ENCODE measurements at regions not wholly inside any gene's neighbourhood (a gene's known extent, or its start where the extent isn't known, plus 50 kb on each side); places are given as distances from the start of the nearest gene placed in this dataset.
A peak's percentile ranks its signal among the peaks of the same experiment; 100 is the strongest.

DNA sequence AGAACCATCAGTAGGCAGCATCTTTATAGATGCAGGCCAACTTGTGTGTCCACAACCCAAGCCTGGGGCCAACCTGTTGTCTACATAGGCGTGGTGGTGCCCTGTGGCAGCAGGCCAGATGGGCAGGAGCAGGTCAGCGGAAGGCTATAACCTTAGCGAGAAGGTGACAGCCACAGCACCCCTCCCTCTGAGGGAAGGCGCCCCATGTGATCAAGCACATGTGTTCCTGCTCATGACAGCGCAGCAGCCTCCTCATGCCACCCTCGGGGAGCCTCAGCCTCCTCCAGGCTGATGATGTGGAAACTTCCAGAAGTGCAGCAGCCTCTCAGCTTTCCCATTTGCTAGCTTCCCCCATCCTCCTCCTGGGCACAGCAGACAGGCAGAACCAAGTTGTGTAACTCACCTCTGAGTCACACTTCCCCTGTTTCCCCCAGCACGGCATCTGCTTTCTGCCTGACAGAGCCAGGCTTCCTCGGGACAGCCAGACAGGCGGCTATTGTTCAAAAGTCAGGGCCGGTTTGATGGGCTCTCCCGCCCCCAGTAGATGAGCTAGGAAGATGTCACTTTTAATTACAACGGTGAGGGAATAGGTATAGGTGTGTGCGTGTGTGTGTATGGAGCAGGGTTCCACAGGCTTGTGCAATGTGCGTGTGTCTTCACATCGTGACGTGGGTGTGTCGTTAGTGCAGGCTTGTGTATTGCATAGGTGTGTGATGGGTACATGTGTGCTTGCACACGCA, 312.0 kb upstream of the ZMIZ1 start:
- no peak overlapping the region for H3K4me3 ChIP-seq (replicated peaks; ENCODE audit: low read depth, low read length)
- TF ChIP-seq, protein P1, sequence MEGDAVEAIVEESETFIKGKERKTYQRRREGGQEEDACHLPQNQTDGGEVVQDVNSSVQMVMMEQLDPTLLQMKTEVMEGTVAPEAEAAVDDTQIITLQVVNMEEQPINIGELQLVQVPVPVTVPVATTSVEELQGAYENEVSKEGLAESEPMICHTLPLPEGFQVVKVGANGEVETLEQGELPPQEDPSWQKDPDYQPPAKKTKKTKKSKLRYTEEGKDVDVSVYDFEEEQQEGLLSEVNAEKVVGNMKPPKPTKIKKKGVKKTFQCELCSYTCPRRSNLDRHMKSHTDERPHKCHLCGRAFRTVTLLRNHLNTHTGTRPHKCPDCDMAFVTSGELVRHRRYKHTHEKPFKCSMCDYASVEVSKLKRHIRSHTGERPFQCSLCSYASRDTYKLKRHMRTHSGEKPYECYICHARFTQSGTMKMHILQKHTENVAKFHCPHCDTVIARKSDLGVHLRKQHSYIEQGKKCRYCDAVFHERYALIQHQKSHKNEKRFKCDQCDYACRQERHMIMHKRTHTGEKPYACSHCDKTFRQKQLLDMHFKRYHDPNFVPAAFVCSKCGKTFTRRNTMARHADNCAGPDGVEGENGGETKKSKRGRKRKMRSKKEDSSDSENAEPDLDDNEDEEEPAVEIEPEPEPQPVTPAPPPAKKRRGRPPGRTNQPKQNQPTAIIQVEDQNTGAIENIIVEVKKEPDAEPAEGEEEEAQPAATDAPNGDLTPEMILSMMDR (IDR thresholded peaks at IDR 0.05; ENCODE audit: low read depth, low read length, missing control alignments): no peak
- DNase-seq (ENCODE audit: extremely low read depth, low read depth): peak; percentile 94

DNA sequence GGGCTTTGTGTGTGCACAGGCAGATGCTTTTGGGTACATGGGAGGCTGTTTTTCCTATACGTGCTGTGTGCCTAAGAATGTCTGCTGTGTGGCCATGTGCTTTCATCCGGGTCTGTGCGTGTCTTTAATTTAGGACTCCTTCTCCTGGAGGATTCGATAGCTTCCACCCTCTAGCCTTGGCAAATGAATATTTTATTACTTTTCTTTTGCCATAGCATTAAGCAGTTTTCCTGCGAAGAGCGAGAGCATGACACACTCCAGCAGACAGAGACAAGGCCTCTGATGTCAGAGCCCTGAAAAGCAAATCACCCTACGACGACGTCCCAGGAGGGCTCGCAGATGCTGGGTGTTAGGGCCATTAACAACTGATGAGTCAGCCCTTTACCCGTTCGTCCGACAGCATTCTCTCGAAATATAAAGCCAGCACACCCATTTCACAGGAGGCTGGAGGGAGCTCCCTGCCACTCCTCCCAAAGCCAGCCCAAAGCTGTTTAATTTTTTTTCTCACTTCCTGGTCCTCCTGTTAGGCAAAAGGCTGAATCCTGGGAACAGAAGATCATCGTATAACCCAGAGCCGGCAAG, 311.3 kb upstream of the ZMIZ1 start:
- H3K4me3 ChIP-seq (replicated peaks; ENCODE audit: low read depth, low read length): no peak overlapping the region
- DNase-seq (ENCODE audit: extremely low read depth, low read depth): peak; percentile 72
- TF ChIP-seq, protein P1 (IDR thresholded peaks at IDR 0.05; ENCODE audit: low read depth, low read length, missing control alignments): no peak

DNA sequence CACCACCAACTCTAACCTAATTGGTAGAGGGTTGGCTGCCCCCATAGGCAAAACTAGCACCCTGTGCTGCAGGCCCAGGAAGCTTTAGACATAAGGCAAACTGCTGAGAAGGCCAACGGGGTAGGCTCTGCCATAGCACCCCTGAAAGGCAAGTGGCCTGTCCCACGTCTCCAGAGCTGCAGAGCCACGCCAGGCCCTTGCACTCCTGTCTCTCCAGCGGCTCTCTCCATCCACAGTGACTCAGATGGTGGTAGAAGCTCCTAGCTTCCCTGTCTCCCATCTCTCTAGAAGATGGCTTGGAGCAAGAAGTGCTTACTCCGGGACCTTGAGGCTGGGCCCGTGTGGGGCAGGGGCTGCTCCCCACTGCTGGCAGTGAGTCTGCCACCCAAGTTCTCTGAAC, 310.6 kb upstream of the ZMIZ1 start:
- no peak for DNase-seq (ENCODE audit: extremely low read depth, low read depth)
- no peak overlapping the region for H3K4me3 ChIP-seq (replicated peaks; ENCODE audit: low read depth, low read length)
- TF ChIP-seq, protein P1 (IDR thresholded peaks at IDR 0.05; ENCODE audit: low read depth, low read length, missing control alignments): no peak

DNA sequence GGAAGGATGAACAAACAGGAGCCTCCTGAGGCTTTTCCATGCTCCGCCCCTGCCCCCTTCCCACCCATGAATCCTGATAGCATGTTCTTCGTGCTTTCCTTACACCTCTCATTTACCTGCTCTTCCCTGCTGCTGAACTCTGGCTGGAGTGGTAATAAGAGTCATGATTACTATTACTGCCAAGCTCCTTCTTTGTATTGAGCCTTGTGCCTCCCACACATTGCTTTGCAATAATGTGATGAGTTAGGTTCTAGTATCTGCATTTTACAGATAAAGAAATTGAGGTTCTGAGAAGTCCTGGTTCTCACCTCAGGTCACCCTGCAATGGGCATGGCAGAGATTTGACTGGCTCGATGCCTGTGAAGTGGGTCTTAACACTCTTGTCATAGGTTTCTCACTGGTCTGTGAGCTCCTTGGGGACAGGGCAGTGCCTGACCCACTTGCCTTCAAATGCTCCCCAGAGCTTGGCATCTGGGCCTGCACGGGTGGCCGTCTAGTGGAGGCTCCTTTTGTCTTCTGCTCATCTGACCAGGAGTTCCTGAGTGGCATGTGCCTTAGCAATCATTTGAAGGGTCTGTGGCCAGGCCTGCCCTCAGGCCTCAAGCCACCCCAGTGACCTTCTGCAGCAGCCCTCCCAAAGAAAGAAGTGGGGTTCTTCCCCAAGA, 309.2 kb upstream of the ZMIZ1 start:
- DNase-seq (ENCODE audit: extremely low read depth, low read depth): no peak
- no peak overlapping the region for H3K4me3 ChIP-seq (replicated peaks; ENCODE audit: low read depth, low read length)
- TF ChIP-seq, protein P1 (IDR thresholded peaks at IDR 0.05; ENCODE audit: low read depth, low read length, missing control alignments): no peak

DNA sequence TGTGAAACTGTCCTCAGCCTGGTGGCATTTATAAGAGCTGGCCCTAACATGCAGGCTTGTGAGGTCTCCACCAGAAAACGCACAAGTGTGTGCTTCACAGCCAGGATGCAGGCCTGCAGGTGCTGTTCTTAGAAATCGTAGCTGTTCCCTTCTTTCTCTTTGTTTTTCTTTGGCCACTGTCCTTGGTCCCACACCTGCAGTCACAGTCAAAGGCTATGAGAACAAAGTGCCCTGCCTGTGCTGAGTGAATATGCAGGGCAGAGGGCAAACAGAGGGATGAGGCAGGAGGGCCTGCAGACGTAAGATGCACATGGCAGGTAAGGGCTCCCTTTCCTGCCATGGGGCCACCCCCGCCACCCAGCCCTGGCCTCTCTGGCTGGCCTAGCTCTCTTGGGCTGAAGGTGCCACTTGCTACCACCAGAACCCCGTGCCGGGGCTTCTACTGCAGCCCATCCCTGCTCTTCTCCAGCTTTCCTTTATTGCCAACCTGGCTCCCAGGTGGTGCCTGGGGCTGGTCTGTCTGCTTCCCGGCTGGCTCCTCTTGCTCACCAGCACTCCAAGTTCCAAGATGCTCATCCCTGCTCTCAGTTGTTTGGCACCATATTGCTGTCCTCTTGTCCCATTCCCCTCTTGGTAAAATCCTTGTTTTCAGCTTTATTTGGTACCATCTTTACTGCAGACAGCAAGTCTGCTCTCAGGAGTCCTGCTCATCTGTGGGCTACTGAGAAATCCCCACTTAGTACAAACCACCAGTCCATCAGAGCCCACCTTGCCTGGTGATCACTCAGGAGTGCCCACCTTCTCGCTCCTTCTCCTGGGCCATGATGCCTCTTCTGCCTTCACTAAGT, 308.1 kb upstream of the ZMIZ1 start:
- TF ChIP-seq, protein P1 (IDR thresholded peaks at IDR 0.05; ENCODE audit: low read depth, low read length, missing control alignments): no peak
- no peak overlapping the region for H3K4me3 ChIP-seq (replicated peaks; ENCODE audit: low read depth, low read length)
- DNase-seq (ENCODE audit: extremely low read depth, low read depth): no peak

DNA sequence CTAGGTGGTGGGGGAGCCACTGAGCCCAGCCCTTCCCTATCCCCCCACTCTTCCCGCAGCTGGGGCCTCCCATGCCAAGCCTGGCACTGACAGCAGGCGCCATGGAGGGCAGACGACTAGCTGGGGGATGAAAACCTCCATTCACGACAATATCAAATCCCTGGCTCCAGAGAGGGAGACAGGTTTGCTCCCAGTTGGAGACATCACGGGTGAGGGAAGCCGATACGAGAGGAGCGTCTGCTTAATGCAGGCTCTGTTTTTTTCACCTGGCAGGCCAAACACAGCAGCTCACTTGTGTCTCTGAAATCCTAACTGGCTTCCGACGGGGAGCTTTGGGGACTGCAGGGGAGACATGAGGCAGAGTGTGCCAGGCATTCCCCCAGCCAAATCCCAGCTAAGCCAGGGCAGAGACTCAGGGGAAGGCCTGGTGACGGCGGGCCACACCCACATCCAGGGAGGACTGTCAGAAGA, 307.4 kb upstream of the ZMIZ1 start:
- no peak overlapping the region for H3K4me3 ChIP-seq (replicated peaks; ENCODE audit: low read depth, low read length)
- DNase-seq (ENCODE audit: extremely low read depth, low read depth): no peak
- TF ChIP-seq, protein P1 (IDR thresholded peaks at IDR 0.05; ENCODE audit: low read depth, low read length, missing control alignments): no peak
